Activated CD4-positive, alpha-beta T cell treated with anti-CD3 and anti-CD28 coated beads for 48 hours (primary cell): ENCODE measurements at regions not wholly inside any gene's neighbourhood (a gene's known extent, or its start where the extent isn't known, plus 50 kb on each side); places are given as distances from the start of the nearest gene placed in this dataset.
A peak's percentile ranks its signal among the peaks of the same experiment; 100 is the strongest.
"Not testable (repeated sequence)": the region's sequence is repeated elsewhere in the genome, so short reads cannot be mapped to it uniquely, and the experiment has no call there.

Experiments
- DNase-seq: peaks from one replicate; pipeline ENCODE4 v3.0.0-alpha.2; 2020

DNA sequence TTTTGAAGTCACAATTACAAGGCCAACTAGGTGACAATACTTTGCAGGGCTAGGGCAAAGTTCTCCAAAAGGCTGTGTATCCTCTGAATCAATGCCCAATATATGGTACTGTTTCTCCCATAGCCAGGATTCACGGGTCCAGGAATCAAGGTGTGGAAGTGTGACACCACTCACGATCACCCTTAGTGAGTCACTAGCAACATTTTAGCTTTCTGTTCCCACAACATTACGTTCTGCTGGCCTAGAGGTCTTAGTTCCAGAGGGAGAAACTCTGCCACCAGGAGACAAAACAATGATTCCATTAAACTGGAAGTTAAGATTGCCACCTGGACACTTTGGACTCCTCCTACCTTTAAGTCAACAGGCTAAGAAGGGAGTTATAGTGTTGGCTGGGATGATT, 88.5 kb upstream of the RANBP6 start:
- not testable (repeated sequence) for DNase-seq

DNA sequence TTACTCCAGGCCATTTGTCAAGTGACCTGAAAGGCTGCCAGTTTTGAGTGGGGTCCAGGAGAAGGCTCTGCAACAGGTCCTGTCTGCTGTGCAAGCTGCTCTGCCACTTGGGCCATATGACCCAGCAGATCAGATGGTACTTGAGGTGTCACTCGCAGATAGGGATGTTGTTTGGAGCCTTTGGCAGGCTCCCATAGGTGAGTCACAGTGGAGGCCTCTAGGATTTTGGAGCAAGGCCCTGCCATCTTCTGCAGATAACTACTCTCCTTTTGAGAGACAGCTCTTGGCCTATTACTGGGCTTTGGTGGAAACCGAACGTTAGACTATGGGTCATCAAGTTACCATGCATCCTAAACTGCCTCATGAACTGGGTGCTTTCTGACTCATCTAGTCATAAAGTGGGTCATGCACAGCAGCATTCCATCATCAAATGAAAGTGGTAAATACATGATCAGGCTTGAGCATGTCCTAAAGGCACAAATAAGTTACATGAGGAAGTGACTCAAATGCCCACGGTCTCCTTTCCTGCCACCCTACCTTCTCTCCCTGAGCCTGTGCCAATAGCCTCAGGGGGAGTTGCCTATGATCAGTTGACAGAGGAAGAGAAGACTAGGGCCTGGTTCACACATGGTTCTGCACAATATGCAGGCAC, 87.0 kb upstream of the RANBP6 start:
- DNase-seq, result not testable (repeated sequence)

DNA sequence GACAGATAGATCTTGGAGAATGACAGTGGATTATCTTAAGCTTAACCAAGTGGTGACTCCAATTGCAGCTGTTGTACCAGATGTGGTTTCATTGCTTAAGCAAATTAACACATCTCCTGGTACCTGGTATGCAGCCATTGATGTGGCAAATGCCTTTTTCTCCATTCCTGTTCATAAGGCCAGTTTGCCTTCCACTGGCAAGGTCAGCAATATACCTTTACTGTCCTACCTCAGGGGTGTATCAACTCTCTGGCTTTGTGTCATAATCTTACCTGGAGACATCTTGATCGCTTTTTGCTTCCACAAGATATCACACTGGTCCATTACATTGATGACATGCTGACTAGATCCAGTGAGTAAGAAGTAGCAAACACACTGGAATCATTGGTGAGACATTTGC, 86.3 kb upstream of the RANBP6 start:
- DNase-seq, result not testable (repeated sequence)

DNA sequence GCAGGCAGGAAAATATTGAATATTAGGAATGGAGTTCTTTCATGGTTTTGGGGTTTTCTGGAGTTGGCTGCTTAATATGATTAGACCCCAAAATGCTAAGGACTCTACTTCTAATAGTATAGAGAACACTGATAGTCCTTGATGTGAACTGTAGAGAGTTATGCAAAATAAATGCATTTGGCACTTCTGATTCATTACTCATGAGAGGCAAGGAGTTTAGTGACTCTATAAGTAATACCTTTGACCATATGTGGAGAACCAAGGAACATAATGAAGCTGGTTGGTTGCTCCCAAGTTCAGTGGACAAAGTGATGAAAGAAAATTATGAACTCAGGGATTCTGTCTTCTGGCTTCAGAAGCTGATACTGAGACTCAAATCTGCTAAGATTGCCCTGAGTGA, 83.9 kb upstream of the RANBP6 start:
- DNase-seq, result not testable (repeated sequence)

DNA sequence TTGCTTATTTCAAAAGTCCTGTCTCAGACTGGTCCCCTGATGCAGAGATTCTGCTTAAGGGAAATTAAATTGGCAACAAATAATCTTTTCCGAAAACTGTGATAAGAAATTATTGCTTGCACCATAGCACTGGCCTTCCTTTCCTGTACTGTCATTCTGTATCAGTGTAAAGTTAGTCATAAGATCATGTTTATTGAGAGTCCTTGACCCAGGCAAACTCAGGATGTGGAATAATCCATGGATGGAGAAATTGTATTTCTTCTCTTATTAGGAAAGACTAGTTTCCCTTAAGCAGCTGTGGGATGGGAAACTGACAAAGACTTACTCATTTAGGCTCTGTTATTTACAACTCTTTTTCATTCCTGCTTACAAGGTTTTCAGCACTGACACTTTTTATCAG, 83.0 kb upstream of the RANBP6 start:
- no peak for DNase-seq

DNA sequence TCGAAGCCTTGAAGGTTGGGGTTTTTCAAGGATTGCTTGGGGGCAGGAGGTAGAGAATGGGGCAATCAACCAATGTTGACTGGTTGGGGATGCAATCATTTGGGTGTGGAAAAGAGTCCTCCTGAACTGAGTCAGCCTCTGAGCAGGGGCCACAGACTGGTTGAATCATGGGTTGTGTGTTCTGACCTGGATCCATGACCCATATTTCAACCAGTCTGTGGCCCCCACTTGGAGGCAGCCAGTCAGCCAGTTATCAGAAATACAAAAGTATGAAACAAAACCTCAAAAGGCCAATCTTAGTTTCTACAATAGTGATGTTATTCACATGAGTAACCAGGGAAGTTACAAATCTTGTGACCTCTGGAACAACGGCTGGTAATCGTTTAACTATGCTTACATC, 81.4 kb upstream of the RANBP6 start:
- peak; percentile 23 for DNase-seq

DNA sequence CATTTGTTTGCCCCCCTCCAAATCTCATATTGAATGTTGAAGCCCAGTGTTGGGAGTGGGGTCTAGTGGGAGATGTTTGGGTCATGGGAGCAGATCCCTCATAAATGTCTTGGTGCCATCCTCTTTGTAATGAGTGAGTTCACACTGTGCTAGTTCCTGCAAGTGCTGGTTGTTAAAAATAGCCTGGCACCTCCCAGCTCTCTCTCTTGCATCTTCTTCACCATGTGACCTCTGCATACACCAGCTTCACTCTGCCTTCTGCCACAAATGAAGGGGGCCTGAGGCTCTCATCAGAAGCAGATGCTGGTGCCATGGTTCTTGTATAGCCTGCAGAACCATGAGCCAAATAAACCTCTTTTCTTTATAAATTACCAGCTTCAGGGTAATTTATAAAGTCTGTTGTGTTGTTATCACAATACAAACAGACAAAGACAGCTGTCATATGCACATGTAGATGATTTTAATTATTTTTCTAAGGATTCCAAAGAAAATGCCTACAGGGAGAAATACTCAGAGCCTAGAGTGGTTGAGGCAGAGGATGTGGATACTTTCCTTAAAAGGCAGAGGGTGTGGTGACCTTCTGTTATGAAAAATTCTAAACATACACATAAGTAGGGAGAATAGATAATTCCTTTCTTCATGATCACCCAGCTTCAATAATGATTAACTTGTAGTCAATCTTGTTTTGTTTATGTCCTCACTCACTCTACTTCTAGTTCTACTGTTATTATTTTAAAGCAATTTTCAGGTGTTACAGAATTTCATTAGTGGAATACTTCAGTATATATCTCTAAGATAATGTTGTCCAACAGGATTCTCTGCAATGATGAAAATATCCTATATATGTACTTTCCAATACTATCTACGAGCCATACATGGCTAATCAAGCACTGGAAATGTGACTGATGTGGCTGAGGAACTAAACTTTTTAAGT, 75.1 kb upstream of the RANBP6 start:
- no peak for DNase-seq

DNA sequence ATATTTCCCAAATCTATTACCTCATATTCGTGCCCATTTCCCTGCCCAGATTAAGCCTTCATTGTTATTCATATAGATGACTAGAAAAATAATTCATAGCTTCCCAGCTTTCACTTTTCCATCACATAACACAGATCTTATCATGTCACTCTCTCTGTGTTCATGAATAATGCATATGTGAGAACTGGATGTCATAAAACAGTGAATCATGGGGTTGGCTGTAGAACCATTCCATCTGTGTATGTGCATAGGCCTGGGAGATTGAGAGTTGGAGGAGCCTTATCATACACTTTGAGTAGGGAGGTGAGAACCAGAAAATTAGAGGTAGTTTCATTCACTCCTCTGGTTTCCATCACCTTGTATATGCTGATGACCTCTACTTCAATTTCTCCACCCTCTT, 73.9 kb upstream of the RANBP6 start:
- DNase-seq, result no peak

DNA sequence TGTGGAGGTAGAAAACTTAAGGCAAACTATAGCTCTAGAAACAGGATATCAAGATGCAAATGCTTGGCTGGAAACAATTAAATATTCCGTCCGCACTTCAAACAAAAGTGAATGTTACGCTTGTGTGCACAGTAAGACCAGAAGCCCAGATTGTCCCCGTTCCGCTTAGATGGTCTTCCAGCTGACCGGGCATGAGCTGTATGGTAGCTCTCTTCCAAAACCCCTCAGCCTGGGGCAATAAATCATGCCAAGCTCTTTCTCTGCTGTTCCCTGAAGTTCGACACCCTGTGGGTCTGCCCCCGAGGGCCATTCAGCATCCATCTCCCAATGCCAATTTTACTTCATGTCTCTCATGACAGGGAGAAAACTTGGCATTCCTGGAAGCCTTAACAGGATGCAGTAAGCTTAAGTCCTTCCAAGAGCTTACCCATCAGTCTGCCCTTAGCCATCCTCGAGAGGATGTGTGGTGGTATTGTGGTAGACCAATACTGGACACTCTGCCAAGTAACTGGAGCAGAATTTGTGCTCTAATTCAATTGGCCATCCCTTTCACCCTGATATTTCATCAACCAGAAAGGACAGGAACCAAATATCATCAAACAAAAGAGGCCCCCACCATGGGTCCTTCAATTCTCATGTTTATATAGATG, 70.7 kb upstream of the RANBP6 start:
- DNase-seq, result no peak

DNA sequence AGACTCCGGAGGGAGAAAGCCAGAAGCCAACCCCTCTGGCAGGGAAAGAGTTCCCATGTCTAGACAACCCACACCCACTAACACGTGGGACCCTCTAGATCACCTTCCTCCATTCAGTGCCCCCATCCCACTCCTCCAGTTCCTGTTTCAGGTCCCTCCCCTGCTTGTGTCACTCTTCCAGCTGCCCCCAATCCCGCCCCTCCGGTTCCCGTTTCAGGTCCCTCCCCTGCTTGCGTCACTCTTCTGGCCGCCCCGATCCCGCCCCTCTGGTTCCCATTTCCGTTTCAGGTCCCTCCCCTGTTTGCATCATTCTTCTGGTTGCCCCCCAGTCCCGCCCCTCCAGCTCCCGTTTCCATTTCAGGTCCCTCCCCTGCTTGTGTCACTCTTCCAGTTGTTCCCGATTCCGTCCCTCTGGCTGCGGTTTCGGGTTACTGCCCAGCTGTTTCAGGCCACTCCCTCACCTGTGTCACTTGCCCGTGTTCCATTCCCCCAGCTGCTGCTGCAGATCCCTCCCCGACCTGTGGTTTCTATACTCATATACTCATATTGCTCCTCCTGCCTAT, 64.8 kb upstream of the RANBP6 start:
- peak; percentile 75 for DNase-seq

DNA sequence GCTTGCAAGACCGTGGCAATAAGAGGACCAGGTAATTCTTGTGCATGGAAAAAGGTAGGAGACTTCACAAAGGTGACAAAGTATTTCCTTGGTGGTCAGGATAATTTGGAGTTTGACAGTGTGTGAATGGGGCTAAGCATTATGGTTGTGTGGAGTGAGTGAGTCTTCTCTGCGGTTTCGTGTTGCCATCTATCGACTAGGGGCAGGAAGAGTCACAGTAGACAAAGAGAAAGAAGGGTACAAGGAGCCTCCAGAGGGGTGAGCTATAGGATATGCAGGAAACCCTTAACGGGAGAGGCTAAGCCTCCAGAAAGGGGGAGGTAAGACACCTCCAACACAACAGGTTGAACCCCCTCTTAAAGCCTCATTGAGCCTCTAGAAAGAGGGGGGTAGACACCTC, 64.0 kb upstream of the RANBP6 start:
- no peak for DNase-seq

DNA sequence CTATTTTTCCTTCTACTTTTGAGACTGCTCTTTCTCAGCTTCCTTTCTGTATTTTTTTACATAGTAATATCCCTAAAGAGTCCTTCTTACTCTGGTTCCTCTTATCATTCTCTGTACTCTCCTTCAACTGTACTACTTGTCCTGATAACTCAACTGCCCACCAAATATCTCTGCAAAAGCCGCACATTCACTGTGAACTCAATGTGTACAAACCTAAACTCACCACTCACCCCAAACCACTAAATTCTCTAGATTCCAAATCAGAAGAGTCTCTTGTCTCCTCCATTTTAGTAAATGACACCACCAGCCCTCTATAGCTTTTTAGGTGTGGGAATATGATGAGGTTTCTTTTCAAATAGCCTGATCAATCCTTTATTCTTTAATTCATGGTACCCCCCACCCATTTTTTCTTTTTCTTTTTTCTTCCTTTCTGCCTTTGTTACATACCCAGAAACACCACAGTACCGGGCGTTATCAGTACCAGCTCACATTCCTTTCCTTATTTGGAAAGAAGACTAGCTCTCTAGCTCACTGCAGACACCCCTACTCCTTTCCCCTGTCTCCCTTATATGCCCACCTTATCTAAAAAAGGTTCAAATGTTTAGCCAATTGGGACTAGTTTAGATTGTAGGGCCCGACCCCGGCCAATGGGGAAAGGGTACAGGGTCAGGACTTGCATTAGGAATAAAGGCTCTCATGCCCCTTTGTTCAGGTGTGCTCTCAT, 63.1 kb upstream of the RANBP6 start:
- DNase-seq, result no peak

DNA sequence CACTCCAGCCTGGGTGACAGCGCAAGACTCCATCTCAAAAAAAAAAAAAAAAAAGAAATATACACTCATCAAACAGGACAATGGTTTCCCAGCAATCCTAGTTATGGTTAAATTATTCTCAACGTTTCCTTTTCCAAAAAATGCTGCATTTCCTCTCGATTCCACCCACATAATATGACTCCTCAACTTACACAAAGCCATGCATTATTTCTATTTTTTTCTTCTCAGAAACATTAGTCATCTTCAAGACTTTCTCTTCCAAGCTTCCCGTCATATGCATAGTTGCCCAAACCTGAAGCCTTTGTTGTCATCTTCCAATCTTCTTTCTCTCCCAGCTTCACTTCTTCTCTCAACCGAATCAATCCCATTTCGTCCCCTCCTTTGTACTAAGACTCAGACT, 61.4 kb upstream of the RANBP6 start:
- DNase-seq, result no peak

DNA sequence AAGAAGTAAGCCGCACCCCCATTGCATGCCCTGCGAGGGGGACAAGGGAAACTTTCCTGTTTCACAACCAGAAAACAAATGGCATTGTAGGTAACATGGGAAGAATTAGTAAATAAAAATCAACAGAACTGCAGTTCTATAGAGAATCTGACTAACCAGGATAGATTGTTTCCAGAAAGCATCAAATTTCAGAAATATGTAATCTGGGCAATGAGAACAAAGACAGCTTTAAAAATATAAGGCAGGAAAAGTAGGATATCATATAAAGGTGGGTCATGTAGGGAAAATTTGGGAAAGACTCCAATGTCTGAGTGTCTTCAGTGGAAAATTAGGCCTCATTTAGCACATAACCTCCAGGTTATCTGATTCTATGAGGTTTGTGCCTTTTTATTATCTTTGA, 58.3 kb upstream of the RANBP6 start:
- DNase-seq, result no peak

DNA sequence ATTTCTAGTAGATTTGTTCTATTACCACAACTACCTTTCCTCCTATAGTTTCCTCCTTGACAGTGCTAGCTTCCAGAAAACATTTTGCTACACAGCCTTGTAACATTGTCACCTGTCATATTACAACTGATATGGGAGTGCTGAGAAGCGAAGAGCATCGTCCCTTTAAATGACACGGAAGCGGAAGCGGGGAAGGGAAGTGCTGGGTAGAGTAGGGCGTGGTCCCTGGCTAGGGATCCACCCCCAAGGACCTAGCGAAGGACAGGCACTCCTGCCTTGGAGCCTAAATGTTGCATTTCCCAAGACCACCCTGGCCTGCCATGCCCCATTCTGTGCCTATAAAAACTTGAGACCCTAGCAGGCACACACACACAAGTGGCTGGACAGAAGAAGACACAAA, 57.4 kb upstream of the RANBP6 start:
- DNase-seq, result no peak

DNA sequence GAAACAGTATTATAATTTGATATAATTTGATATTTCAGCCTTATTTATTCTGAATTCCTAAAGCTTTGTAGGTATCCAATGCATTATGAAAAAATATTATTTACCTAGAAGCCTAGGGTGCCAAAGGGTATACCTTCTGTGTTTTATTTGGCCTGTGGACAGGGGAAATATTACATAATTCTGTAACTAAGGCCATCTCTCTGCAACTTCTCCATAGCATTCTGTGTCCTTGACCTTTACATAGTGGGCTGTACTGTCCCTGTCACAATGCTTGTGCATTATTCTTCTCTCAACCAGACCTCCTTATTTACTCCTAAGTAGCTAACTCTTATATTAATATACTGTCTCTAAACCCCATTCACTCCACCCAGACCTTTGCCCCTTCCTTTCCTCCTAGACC, 57.0 kb upstream of the RANBP6 start:
- no peak for DNase-seq

DNA sequence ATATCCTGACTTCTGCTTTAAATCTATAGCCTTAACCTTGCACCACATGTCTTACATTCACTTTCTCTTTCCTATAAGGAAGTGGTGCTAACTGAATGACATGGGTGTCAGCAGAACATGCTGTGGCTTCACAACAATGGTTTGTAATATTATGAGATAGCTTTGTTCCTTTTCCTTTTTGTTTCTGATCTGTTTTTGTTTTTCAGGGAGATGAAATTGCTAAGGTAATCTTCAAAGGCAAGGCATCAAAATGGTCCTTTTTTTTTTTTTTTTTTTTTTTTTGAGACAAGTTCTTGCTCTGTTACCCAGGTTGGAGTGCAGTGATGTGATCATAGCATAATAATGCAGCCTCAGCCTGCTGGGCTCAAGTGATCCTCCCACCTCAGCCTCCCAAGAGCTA, 53.6 kb upstream of the RANBP6 start:
- no peak for DNase-seq

DNA sequence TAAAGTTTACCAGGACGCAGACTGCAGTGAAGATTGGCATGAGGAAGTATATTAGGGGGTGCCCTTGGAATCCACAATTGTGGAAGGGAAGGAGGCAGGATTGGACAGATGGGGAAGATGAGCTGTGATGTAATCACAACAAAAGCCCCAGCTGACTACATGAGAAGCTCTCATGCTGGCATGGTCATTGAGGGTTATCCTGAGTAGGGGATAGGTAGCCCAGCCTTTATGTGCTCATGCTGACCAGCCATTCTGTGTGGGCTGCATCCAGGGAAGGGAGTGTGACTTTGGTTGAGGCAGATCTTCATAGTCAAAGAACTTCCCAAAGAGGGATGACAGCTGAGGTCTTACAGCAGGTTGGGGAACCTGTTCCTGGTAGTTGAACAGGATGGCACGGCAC, 52.0 kb upstream of the RANBP6 start:
- no peak for DNase-seq
